Dendritic cell treated with granulocyte-macrophage colony-stimulating factor and Interleukin-4, amounts not matched to agents 40 ng/mL and 50 ng/mL, for 4 days (primary cell): ENCODE measurements at regions not wholly inside any gene's neighbourhood (a gene's known extent, or its start where the extent isn't known, plus 50 kb on each side); places are given as distances from the start of the nearest gene placed in this dataset.
"Not testable (repeated sequence)": the region's sequence is repeated elsewhere in the genome, so short reads cannot be mapped to it uniquely, and the experiment has no call there.

Experiments used
- H3K27ac Mint-ChIP-seq: one replicate; pipeline ENCODE4 v1.8.0; 2022; ENCODE audit warnings: mild to moderate bottlenecking, mixed read lengths
- H3K27me3 Mint-ChIP-seq: one replicate; pipeline ENCODE4 v1.8.0; 2022; ENCODE audit warnings: mild to moderate bottlenecking, mixed read lengths
- H3K36me3 Mint-ChIP-seq: one replicate; pipeline ENCODE4 v1.8.0; 2022; ENCODE audit warnings: low read depth, mixed read lengths
- H3K4me1 Mint-ChIP-seq: one replicate; pipeline ENCODE4 v1.8.0; 2022; ENCODE audit warnings: low read depth, mixed read lengths
- H3K4me3 Mint-ChIP-seq: one replicate; pipeline ENCODE4 v1.8.0; 2022; ENCODE audit warnings: mild to moderate bottlenecking, moderate library complexity, mixed read lengths
- H3K9me3 Mint-ChIP-seq: one replicate; pipeline ENCODE4 v1.8.0; 2022; ENCODE audit warnings: mixed read lengths
- intact Hi-C: fragments of 100-400 bp; cut with micrococcal nuclease; formaldehyde crosslinking; loops from one replicate; pipeline ENCODE4 v1.15.0; 2022

- Mint-ChIP-seq H3K4me3 (no peak overlapping the region), H3K9me3 (peaks cover 25% of the 10 kb centered on the region), H3K27me3 (no peaks in the 10 kb centered on the region), H3K36me3 (no peaks in the 10 kb centered on the region), H3K4me1 (no peaks in the 10 kb centered on the region), H3K27ac (no peak overlapping the region)
- intact Hi-C loops: no loop called here
These were observed 118.2 kb upstream of the KITLG start for GRCh38 chr12:88698471-88698870.

GRCh38 chr12:88693837-88694445, 113.7 kb upstream of the KITLG start:
- intact Hi-C loops: no loop called here
- H3K4me1 Mint-ChIP-seq: no peaks in the 10 kb centered on the region
- H3K9me3 Mint-ChIP-seq: peaks cover 38% of the 10 kb centered on the region
- H3K36me3 Mint-ChIP-seq: no peaks in the 10 kb centered on the region
- H3K4me3 Mint-ChIP-seq: no peak overlapping the region
- no peak overlapping the region for H3K27ac Mint-ChIP-seq
- H3K27me3 Mint-ChIP-seq: peaks cover 1% of the 10 kb centered on the region

GRCh38 chr12:88691811-88692210, 111.5 kb upstream of the KITLG start:
- H3K27me3 Mint-ChIP-seq: peaks cover 1% of the 10 kb centered on the region
- no peaks in the 10 kb centered on the region for H3K4me1 Mint-ChIP-seq
- H3K27ac Mint-ChIP-seq: no peak overlapping the region
- no peak overlapping the region for H3K4me3 Mint-ChIP-seq
- H3K36me3 Mint-ChIP-seq: no peaks in the 10 kb centered on the region
- intact Hi-C loops: no loop called here
- peaks cover 38% of the 10 kb centered on the region for H3K9me3 Mint-ChIP-seq

- H3K4me1 Mint-ChIP-seq: no peaks in the 10 kb centered on the region
- no peak overlapping the region for H3K4me3 Mint-ChIP-seq
- no peaks in the 10 kb centered on the region for H3K9me3 Mint-ChIP-seq
- peaks cover 3% of the 10 kb centered on the region for H3K27me3 Mint-ChIP-seq
- no peak overlapping the region for H3K27ac Mint-ChIP-seq
- intact Hi-C loops: no loop called here
- no peaks in the 10 kb centered on the region for H3K36me3 Mint-ChIP-seq
These were observed 104.3 kb upstream of the KITLG start for GRCh38 chr12:88684610-88685009.

- Mint-ChIP-seq H3K4me3 (no peak overlapping the region), H3K9me3 (no peaks in the 10 kb centered on the region), H3K27me3 (peaks cover 1% of the 10 kb centered on the region), H3K36me3 (no peaks in the 10 kb centered on the region), H3K4me1 (no peaks in the 10 kb centered on the region), H3K27ac (no peak overlapping the region)
- intact Hi-C loops: no loop called here
These were observed 103.9 kb upstream of the KITLG start for GRCh38 chr12:88684170-88684569.

- Mint-ChIP-seq H3K9me3 (no peaks in the 10 kb centered on the region), H3K4me3 (no peak overlapping the region), H3K27me3 (peaks cover 1% of the 10 kb centered on the region), H3K4me1 (no peaks in the 10 kb centered on the region), H3K36me3 (no peaks in the 10 kb centered on the region), H3K27ac (no peak overlapping the region)
- intact Hi-C loops: no loop called here
These were observed 103.4 kb upstream of the KITLG start for GRCh38 chr12:88683628-88684027.

- intact Hi-C loops: no loop called here
These were observed 101.0 kb upstream of the KITLG start for GRCh38 chr12:88681271-88681670.

GRCh38 chr12:88677464-88677863, 97.2 kb upstream of the KITLG start:
- no peaks in the 10 kb centered on the region for H3K9me3 Mint-ChIP-seq
- H3K36me3 Mint-ChIP-seq: no peaks in the 10 kb centered on the region
- no peak overlapping the region for H3K27ac Mint-ChIP-seq
- no peaks in the 10 kb centered on the region for H3K27me3 Mint-ChIP-seq
- intact Hi-C loops: no loop called here
- H3K4me3 Mint-ChIP-seq: no peak overlapping the region
- H3K4me1 Mint-ChIP-seq: no peaks in the 10 kb centered on the region

More at GRCh38 chr12:88681271-88681670, 101.0 kb upstream of the KITLG start:
- Mint-ChIP-seq H3K9me3 (no peaks in the 10 kb centered on the region), H3K4me3 (no peak overlapping the region), H3K4me1 (no peaks in the 10 kb centered on the region), H3K27ac (no peak overlapping the region), H3K36me3 (no peaks in the 10 kb centered on the region), H3K27me3 (peaks cover 1% of the 10 kb centered on the region)

- peaks cover 15% of the 10 kb centered on the region for H3K27me3 Mint-ChIP-seq
- H3K36me3 Mint-ChIP-seq, intact Hi-C loops, H3K4me3 Mint-ChIP-seq, H3K27ac Mint-ChIP-seq, H3K4me1 Mint-ChIP-seq: not testable (repeated sequence)
- H3K9me3 Mint-ChIP-seq: peaks cover 15% of the 10 kb centered on the region
These were observed 87.3 kb upstream of the KITLG start for GRCh38 chr12:88667615-88668014.

- no peaks in the 10 kb centered on the region for H3K36me3 Mint-ChIP-seq
- no peak overlapping the region for H3K4me3 Mint-ChIP-seq
- no peaks in the 10 kb centered on the region for H3K4me1 Mint-ChIP-seq
- H3K9me3 Mint-ChIP-seq: peaks cover 28% of the 10 kb centered on the region
- H3K27ac Mint-ChIP-seq: no peak overlapping the region
- intact Hi-C loops: no loop called here
- peaks cover 12% of the 10 kb centered on the region for H3K27me3 Mint-ChIP-seq
These were observed 84.8 kb upstream of the KITLG start for GRCh38 chr12:88665071-88665470.

GRCh38 chr12:88662961-88663360, 82.7 kb upstream of the KITLG start:
- Mint-ChIP-seq H3K27ac (no peak overlapping the region), H3K4me3 (no peak overlapping the region), H3K27me3 (peaks cover 6% of the 10 kb centered on the region), H3K4me1 (no peaks in the 10 kb centered on the region), H3K36me3 (no peaks in the 10 kb centered on the region), H3K9me3 (peaks cover 21% of the 10 kb centered on the region)
- intact Hi-C loops: no loop called here

GRCh38 chr12:88662093-88662492, 81.8 kb upstream of the KITLG start:
- no peaks in the 10 kb centered on the region for H3K4me1 Mint-ChIP-seq
- peaks cover 6% of the 10 kb centered on the region for H3K27me3 Mint-ChIP-seq
- H3K4me3 Mint-ChIP-seq: no peak overlapping the region
- no peak overlapping the region for H3K27ac Mint-ChIP-seq
- intact Hi-C loops: no loop called here
- H3K9me3 Mint-ChIP-seq: peaks cover 21% of the 10 kb centered on the region
- no peaks in the 10 kb centered on the region for H3K36me3 Mint-ChIP-seq

- H3K27ac Mint-ChIP-seq: no peak overlapping the region
- H3K27me3 Mint-ChIP-seq: peaks cover 10% of the 10 kb centered on the region
- H3K4me1 Mint-ChIP-seq: no peaks in the 10 kb centered on the region
- peaks cover 21% of the 10 kb centered on the region for H3K9me3 Mint-ChIP-seq
- H3K36me3 Mint-ChIP-seq: no peaks in the 10 kb centered on the region
- intact Hi-C loops: no loop called here
- H3K4me3 Mint-ChIP-seq: no peak overlapping the region
These were observed 77.7 kb upstream of the KITLG start for GRCh38 chr12:88658009-88658408.

- intact Hi-C loops: no loop called here
- H3K27me3 Mint-ChIP-seq: peaks cover 6% of the 10 kb centered on the region
- no peaks in the 10 kb centered on the region for H3K36me3 Mint-ChIP-seq
These were observed 70.4 kb upstream of the KITLG start for GRCh38 chr12:88650715-88651114.

GRCh38 chr12:88648625-88649024, 68.4 kb upstream of the KITLG start:
- Mint-ChIP-seq H3K9me3 (peaks cover 9% of the 10 kb centered on the region), H3K4me3 (no peak overlapping the region), H3K4me1 (peaks cover 13% of the 10 kb centered on the region), H3K27me3 (peaks cover 4% of the 10 kb centered on the region), H3K36me3 (no peaks in the 10 kb centered on the region), H3K27ac (no peak overlapping the region)
- intact Hi-C loops: no loop called here

More at GRCh38 chr12:88650715-88651114, 70.4 kb upstream of the KITLG start:
- H3K4me3 Mint-ChIP-seq: no peak overlapping the region
- H3K27ac Mint-ChIP-seq: no peak overlapping the region
- peaks cover 5% of the 10 kb centered on the region for H3K4me1 Mint-ChIP-seq
- H3K9me3 Mint-ChIP-seq: no peaks in the 10 kb centered on the region
